ENCODE measurements at regions not wholly inside any gene's neighbourhood (a gene's known extent, or its start where the extent isn't known, plus 50 kb on each side); places are given as distances from the start of the nearest gene placed in this dataset.
"Not testable (repeated sequence)": the region's sequence is repeated elsewhere in the genome, so short reads cannot be mapped to it uniquely, and the experiment has no call there.

DNA sequence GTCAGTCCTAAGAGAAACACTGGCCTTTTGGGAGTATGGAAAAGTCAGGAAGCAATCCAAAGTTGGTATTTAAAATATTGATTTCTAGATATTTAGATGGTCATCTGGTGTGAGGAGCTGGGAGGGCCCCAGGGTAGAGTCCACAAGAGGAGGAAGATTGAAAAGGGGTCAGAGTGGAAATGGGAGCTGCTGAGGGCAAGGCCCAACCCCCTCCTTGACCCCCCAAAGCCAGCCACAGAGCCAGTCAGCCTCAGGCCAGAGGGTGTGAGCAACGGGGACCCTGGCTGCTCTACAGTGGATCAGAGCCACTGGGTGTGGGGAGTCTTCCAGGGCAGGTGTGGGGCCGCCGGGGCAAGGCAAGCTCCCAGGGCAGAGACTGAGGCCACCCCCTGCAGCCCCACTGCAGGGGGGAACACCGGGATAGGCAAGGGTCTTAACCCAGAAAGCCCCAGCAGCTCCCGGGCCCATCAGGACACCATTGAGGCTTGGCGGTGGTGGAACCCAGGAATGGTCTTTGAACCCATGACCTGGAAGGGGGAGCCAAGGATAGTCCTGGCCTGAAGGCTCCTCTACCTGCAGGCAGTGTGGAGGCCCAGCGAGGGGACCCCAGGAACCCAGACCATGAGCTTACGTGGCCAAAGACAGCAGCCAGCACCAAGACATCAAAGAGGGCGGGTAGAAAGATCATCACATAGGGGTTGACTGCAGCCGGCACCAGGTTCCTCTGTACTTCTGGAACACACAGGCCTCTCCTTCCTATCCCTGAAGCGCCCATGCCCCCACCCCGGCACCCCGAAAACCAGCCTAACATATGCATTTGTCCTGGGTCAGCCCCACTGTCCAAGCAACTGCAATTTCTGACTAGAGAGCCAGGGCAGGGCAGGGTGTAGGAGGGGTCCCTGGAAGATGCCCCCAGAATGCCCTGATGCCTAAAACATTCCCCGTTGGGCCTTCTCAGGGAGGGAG is 51.3 kb upstream of the CSPG4 start:
- DNase-seq (ENCODE audit: low read depth), result not testable (repeated sequence)

DNA sequence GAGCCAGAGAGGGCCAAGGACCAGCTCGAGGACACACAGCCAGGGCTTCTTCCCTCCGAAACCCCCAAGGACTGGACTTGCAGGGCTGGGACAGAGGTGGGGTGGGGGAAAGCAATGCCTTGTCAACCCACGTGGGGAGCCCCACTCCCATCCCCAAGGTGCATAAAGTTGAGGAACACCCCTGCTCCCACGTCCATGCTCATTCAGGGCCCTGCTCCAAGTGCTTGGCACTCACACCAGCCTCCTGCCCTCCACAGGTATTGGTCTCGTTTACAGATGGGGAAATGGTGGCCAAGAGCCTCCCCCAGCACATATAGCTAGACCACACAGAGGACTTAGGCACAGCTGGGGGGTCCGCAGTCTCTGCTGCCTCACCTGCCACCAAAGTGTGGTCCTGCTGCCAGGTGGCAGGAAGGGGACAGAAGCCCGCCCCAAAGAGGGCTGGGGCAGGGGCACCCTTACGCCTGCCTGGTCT is 50.5 kb upstream of the CSPG4 start:
- no peak for DNase-seq (ENCODE audit: low read depth)
